ENCODE measurements at regions not wholly inside any gene's neighbourhood (a gene's known extent, or its start where the extent isn't known, plus 50 kb on each side); places are given as distances from the start of the nearest gene placed in this dataset.
A peak's percentile ranks its signal among the peaks of the same experiment; 100 is the strongest.

DNA sequence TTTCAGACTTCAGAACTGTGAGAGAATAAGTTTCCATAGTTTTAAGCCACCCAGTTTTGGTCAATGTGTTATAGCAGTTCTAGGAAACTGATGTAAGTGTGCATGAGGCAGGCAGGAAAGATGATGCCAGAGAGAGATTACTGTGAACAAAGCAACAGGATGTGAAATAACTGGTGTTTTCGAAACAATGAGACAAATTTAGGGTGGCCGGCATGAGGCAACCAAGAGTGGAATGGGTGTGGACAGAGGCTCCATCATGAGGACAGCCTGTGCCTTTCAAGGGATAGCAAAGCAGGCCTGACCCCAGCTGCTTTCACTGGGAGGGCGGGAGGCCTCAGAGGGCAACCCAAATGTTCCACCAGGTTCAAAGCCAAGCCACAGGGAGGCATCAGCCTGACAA lies 67.3 kb upstream of the UCN3 start:
- no TSS peak for BruUV-seq (replicated peaks)
- ChIA-PET POLR2A (ENCODE audit: low non-redundant PET) (no interaction called here), CTCF (no interaction called here)
- peaks cover 16% of the 10 kb centered on the region for H3K4me1 ChIP-seq (ENCODE audit: insufficient read depth, low read length, poor library complexity, severe bottlenecking)
- peak; percentile 29 for DNase-seq (ENCODE audit: low spot score)
- TF ChIP-seq, protein P1, sequence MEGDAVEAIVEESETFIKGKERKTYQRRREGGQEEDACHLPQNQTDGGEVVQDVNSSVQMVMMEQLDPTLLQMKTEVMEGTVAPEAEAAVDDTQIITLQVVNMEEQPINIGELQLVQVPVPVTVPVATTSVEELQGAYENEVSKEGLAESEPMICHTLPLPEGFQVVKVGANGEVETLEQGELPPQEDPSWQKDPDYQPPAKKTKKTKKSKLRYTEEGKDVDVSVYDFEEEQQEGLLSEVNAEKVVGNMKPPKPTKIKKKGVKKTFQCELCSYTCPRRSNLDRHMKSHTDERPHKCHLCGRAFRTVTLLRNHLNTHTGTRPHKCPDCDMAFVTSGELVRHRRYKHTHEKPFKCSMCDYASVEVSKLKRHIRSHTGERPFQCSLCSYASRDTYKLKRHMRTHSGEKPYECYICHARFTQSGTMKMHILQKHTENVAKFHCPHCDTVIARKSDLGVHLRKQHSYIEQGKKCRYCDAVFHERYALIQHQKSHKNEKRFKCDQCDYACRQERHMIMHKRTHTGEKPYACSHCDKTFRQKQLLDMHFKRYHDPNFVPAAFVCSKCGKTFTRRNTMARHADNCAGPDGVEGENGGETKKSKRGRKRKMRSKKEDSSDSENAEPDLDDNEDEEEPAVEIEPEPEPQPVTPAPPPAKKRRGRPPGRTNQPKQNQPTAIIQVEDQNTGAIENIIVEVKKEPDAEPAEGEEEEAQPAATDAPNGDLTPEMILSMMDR (conservative IDR thresholded peaks at IDR 0.05; ENCODE audit: low read depth, low read length) = no peak
- TF ChIP-seq EZH2 (IDR thresholded peaks at IDR 0.05; ENCODE audit: borderline replicate concordance, low read depth, low read length, poor library complexity, severe bottlenecking) = no peak
- intact Hi-C loops (cut with micrococcal nuclease; ENCODE audit: unreplicated experiment) = no loop called here
- H3K4me3 ChIP-seq (ENCODE audit: low read depth, low read length, poor library complexity, severe bottlenecking) = no peak overlapping the region
- no peaks in the 10 kb centered on the region for H3K9me3 ChIP-seq (ENCODE audit: low read depth, low read length, poor library complexity, severe bottlenecking)
- no peaks in the 10 kb centered on the region for H3K36me3 ChIP-seq (ENCODE audit: insufficient read depth, low read length, poor library complexity, severe bottlenecking)
- H3K27ac ChIP-seq (ENCODE audit: low read depth, low read length, poor library complexity, severe bottlenecking) = no peak overlapping the region
- no peaks in the 10 kb centered on the region for H3K27me3 ChIP-seq (replicated peaks; ENCODE audit: insufficient read depth, low read depth, low read length, poor library complexity)

- POLR2A ChIA-PET (ENCODE audit: low non-redundant PET) = no interaction called here
- no peaks in the 10 kb centered on the region for H3K27me3 ChIP-seq (replicated peaks; ENCODE audit: insufficient read depth, low read depth, low read length, poor library complexity)
- intact Hi-C loops (cut with micrococcal nuclease; ENCODE audit: unreplicated experiment) = no loop called here
- peaks cover 12% of the 10 kb centered on the region for H3K4me1 ChIP-seq (ENCODE audit: insufficient read depth, low read length, poor library complexity, severe bottlenecking)
- no peaks in the 10 kb centered on the region for H3K9me3 ChIP-seq (ENCODE audit: low read depth, low read length, poor library complexity, severe bottlenecking)
- CTCF ChIA-PET = no interaction called here
- no peaks in the 10 kb centered on the region for H3K36me3 ChIP-seq (ENCODE audit: insufficient read depth, low read length, poor library complexity, severe bottlenecking)
- TF ChIP-seq EZH2 (IDR thresholded peaks at IDR 0.05; ENCODE audit: borderline replicate concordance, low read depth, low read length, poor library complexity, severe bottlenecking) = no peak
- TF ChIP-seq, protein P1 (conservative IDR thresholded peaks at IDR 0.05; ENCODE audit: low read depth, low read length) = no peak
- BruUV-seq (replicated peaks) = no TSS peak
- H3K27ac ChIP-seq (ENCODE audit: low read depth, low read length, poor library complexity, severe bottlenecking) = no peak overlapping the region
- H3K4me3 ChIP-seq (ENCODE audit: low read depth, low read length, poor library complexity, severe bottlenecking) = no peak overlapping the region
- DNase-seq (ENCODE audit: low spot score) = no peak
Observed at GRCh38 chr10:5297996-5298395, 66.8 kb upstream of the UCN3 start.

DNA sequence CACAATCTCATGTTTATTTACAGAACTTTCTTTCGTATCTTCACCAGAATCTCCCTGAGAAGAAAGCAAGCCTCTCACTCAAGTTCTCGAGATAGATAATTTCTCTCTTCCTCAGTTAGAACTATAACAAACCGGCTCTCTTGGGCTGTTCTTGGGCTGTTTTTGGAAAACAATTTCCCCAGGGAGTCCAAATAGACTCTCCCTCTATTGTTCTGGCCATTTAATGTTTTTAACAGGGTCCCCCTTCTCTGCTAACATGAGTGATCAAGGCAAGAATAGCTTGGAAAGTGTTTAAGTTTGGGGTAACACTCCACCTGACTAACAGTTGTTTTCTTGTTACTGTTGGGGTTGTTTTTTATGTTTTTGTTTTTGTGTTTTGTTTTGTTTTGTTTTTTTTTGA lies 64.8 kb upstream of the UCN3 start:
- Histone ChIP-seq H3K4me3 (ENCODE audit: low read depth, low read length, poor library complexity, severe bottlenecking) (no peak overlapping the region), H3K9me3 (ENCODE audit: low read depth, low read length, poor library complexity, severe bottlenecking) (no peaks in the 10 kb centered on the region), H3K27me3 (replicated peaks; ENCODE audit: insufficient read depth, low read depth, low read length, poor library complexity) (no peaks in the 10 kb centered on the region), H3K4me1 (ENCODE audit: insufficient read depth, low read length, poor library complexity, severe bottlenecking) (no peaks in the 10 kb centered on the region), H3K27ac (ENCODE audit: low read depth, low read length, poor library complexity, severe bottlenecking) (no peak overlapping the region), H3K36me3 (ENCODE audit: insufficient read depth, low read length, poor library complexity, severe bottlenecking) (no peaks in the 10 kb centered on the region)
- intact Hi-C loops (cut with micrococcal nuclease; ENCODE audit: unreplicated experiment) = no loop called here
- no TSS peak for BruUV-seq (replicated peaks)
- ChIA-PET POLR2A (ENCODE audit: low non-redundant PET) (interaction anchor here (0.7 kb wide), 1 partner anchor 18 kb away, joined by 4 read pairs; no protein-coding TSS in a partner anchor), CTCF (no interaction called here)
- TF ChIP-seq EZH2 (IDR thresholded peaks at IDR 0.05; ENCODE audit: borderline replicate concordance, low read depth, low read length, poor library complexity, severe bottlenecking) = no peak
- DNase-seq (ENCODE audit: low spot score) = no peak

GRCh38 chr10:5303504-5303903 lies 61.3 kb upstream of the UCN3 start:
- Histone ChIP-seq H3K27ac (ENCODE audit: low read depth, low read length, poor library complexity, severe bottlenecking) (no peak overlapping the region), H3K36me3 (ENCODE audit: insufficient read depth, low read length, poor library complexity, severe bottlenecking) (no peaks in the 10 kb centered on the region), H3K4me3 (ENCODE audit: low read depth, low read length, poor library complexity, severe bottlenecking) (no peak overlapping the region), H3K9me3 (ENCODE audit: low read depth, low read length, poor library complexity, severe bottlenecking) (peaks cover 4% of the 10 kb centered on the region), H3K27me3 (replicated peaks; ENCODE audit: insufficient read depth, low read depth, low read length, poor library complexity) (no peaks in the 10 kb centered on the region), H3K4me1 (ENCODE audit: insufficient read depth, low read length, poor library complexity, severe bottlenecking) (no peaks in the 10 kb centered on the region)
- TF ChIP-seq EZH2 (IDR thresholded peaks at IDR 0.05; ENCODE audit: borderline replicate concordance, low read depth, low read length, poor library complexity, severe bottlenecking) = no peak
- TF ChIP-seq, protein P1 (conservative IDR thresholded peaks at IDR 0.05; ENCODE audit: low read depth, low read length) = no peak
- POLR2A ChIA-PET (ENCODE audit: low non-redundant PET) = no interaction called here
- CTCF ChIA-PET = no interaction called here
- no peak for DNase-seq (ENCODE audit: low spot score)
- no TSS peak for BruUV-seq (replicated peaks)
- intact Hi-C loops (cut with micrococcal nuclease; ENCODE audit: unreplicated experiment) = no loop called here

Data from A673 (cell line).